GM21717 (cell line): ENCODE measurements at regions not wholly inside any gene's neighbourhood (a gene's known extent, or its start where the extent isn't known, plus 50 kb on each side); places are given as distances from the start of the nearest gene placed in this dataset.

Source experiments
- ATAC-seq: cut with Tn5 transposase; IDR thresholded peaks from one replicate; pipeline ENCODE4 v1.9.1; 2021; ENCODE audit warnings: mild to moderate bottlenecking, moderate library complexity; ENCODE audit not compliant: unreplicated experiment

- ATAC-seq: peak; percentile 98
Measured at GRCh38 chr4:171639540-171639939, 173.7 kb upstream of the GALNTL6 start.

- ATAC-seq: no peak
Measured at GRCh38 chr4:171636606-171637005, 176.6 kb upstream of the GALNTL6 start.

- ATAC-seq: no peak
Measured at GRCh38 chr4:171629737-171630136, 183.5 kb upstream of the GALNTL6 start.

GRCh38 chr4:171629182-171629581 lies 184.0 kb upstream of the GALNTL6 start:
- peak; percentile 94 for ATAC-seq

GRCh38 chr4:171626554-171626953 lies 186.7 kb upstream of the GALNTL6 start:
- no peak for ATAC-seq

- no peak for ATAC-seq
Measured at GRCh38 chr4:171622729-171623128, 190.5 kb upstream of the GALNTL6 start.

GRCh38 chr4:171621646-171622045 lies 191.6 kb upstream of the GALNTL6 start:
- ATAC-seq: peak; percentile 68

GRCh38 chr4:171612907-171613306 lies 200.3 kb upstream of the GALNTL6 start:
- no peak for ATAC-seq

GRCh38 chr4:171602638-171603355 lies 210.4 kb upstream of the GALNTL6 start:
- no peak for ATAC-seq

GRCh38 chr4:171601091-171601490 lies 212.1 kb upstream of the GALNTL6 start:
- ATAC-seq: no peak

- no peak for ATAC-seq
Measured at GRCh38 chr4:171599628-171600027, 213.6 kb upstream of the GALNTL6 start.

- ATAC-seq: no peak
Measured at GRCh38 chr4:171594293-171594692, 218.9 kb upstream of the GALNTL6 start.

- ATAC-seq: no peak
Measured at GRCh38 chr4:171590716-171591115, 222.5 kb upstream of the GALNTL6 start.

GRCh38 chr4:171588764-171589163 lies 224.4 kb upstream of the GALNTL6 start:
- ATAC-seq: no peak

GRCh38 chr4:171588051-171588545 lies 225.1 kb upstream of the GALNTL6 start:
- no peak for ATAC-seq

GRCh38 chr4:171583790-171584189 lies 229.4 kb upstream of the GALNTL6 start:
- ATAC-seq: no peak

GRCh38 chr4:171582961-171583581 lies 230.1 kb upstream of the GALNTL6 start:
- ATAC-seq: no peak

- no peak for ATAC-seq
Measured at GRCh38 chr4:171573181-171573580, 240.0 kb upstream of the GALNTL6 start.

GRCh38 chr4:171565130-171565788 lies 247.9 kb upstream of the GALNTL6 start:
- ATAC-seq: peak; percentile 92

GRCh38 chr4:171561419-171561818 lies 251.8 kb upstream of the GALNTL6 start:
- no peak for ATAC-seq

- ATAC-seq: no peak
Measured at GRCh38 chr4:171553961-171554360, 259.2 kb upstream of the GALNTL6 start.

- ATAC-seq: no peak
Measured at GRCh38 chr4:171542640-171543039, 270.6 kb upstream of the GALNTL6 start.
